OCI-LY3 (cell line): ENCODE measurements at regions not wholly inside any gene's neighbourhood (a gene's known extent, or its start where the extent isn't known, plus 50 kb on each side); places are given as distances from the start of the nearest gene placed in this dataset.

Source experiments
- H2AFZ ChIP-seq: fragments of 200-600, 300-600 bp; shearing (Covaris generic); 2 replicates; pipeline ENCODE4 v1.6.0; 2014; ENCODE audit warnings: antibody characterized with exemption, low read depth, low read length
- H3K27ac ChIP-seq: fragments of 200-600, 300-600 bp; sonication (generic); 2 replicates; pipeline ENCODE4 v1.5.1; 2014; ENCODE audit warnings: mild to moderate bottlenecking, low read length, moderate library complexity, mixed read lengths
- H3K27me3 ChIP-seq: fragments of 200-600, 300-600 bp; sonication (generic); 2 replicates; pipeline ENCODE4 v1.6.1; 2014; ENCODE audit warnings: low read depth, low read length, mixed read lengths
- H3K36me3 ChIP-seq: fragments of 200-600, 300-600 bp; sonication (generic); replicated peaks from 2 replicates; pipeline ENCODE3; 2014; ENCODE audit warnings: low read depth, low read length, mixed read lengths
- H3K4me1 ChIP-seq: fragments of 300-600, 200-600 bp; sonication (generic); 2 replicates; pipeline ENCODE4 v1.6.1; 2014; ENCODE audit warnings: low read length, mixed read lengths
- H3K4me2 ChIP-seq: fragments of 200-600, 300-600 bp; sonication (generic); 2 replicates; pipeline ENCODE4 v1.6.1; 2014; ENCODE audit warnings: low read length, mixed read lengths
- H3K4me3 ChIP-seq: fragments of 300-600, 200-600 bp; sonication (generic); 2 replicates; pipeline ENCODE4 v1.5.1; 2014; ENCODE audit warnings: antibody characterized with exemption, mild to moderate bottlenecking, low read length, moderate library complexity
- H3K79me2 ChIP-seq: fragments of 300-600, 200-600 bp; shearing (Covaris generic); 2 replicates; pipeline ENCODE4 v1.6.1; 2014; ENCODE audit warnings: mild to moderate bottlenecking, low read length, mixed read lengths
- H3K9ac ChIP-seq: fragments of 300-600, 200-600 bp; shearing (Covaris generic); 2 replicates; pipeline ENCODE4 v1.6.0; 2014; ENCODE audit warnings: mild to moderate bottlenecking, low read length, moderate library complexity
- H3K9me3 ChIP-seq: fragments of 200-600, 300-600 bp; shearing (Covaris generic); 2 replicates; pipeline ENCODE4 v1.6.1; 2014; ENCODE audit warnings: low read length, mixed read lengths; ENCODE audit not compliant: insufficient read depth
- H4K20me1 ChIP-seq: fragments of 200-600, 300-600 bp; sonication (generic); 2 replicates; pipeline ENCODE4 v1.6.1; 2016; ENCODE audit warnings: low read length, mixed read lengths; ENCODE audit not compliant: insufficient read depth
- EZH2phosphoT487 ChIP-seq: fragments of 200-600 bp; shearing (Covaris generic); IDR thresholded peaks from 2 replicates; pipeline ENCODE4 v1.6.1; 2018; ENCODE audit warnings: antibody characterized with exemption, mixed run types, low read depth
- TF ChIP-seq, protein P1 (sequence below): fragments of 200-600, 300-600 bp; sonication (generic); IDR thresholded peaks from 2 replicates; pipeline ENCODE4 v1.5.1; 2014; ENCODE audit warnings: antibody characterized with exemption, low read length, low read depth

DNA sequence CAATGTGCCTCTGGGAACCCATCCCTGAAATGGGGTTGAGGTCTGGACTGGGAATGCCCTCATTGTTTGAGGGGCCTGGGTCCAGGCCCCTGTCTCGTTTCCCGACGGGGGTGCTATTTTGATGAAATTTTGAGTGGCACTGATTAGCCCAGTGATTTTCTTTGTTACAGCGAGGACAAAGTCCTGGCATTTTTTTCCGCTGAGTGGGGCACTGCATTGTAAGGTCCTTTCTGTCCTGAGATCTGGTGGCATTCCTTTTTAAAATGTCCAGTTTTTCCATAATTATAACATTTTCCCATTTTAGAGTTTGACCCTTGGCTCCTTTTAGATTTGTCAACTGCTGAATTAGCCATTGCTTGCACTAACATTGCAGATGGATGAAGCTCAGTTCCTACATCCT is 69.7 kb upstream of the INCENP start:
- no peak overlapping the region for H2AFZ ChIP-seq
- H3K4me1 ChIP-seq = peaks cover 5% of the 10 kb centered on the region; the same call in 1 of the 2 replicates
- no peak for TF ChIP-seq EZH2phosphoT487
- TF ChIP-seq, protein P1, sequence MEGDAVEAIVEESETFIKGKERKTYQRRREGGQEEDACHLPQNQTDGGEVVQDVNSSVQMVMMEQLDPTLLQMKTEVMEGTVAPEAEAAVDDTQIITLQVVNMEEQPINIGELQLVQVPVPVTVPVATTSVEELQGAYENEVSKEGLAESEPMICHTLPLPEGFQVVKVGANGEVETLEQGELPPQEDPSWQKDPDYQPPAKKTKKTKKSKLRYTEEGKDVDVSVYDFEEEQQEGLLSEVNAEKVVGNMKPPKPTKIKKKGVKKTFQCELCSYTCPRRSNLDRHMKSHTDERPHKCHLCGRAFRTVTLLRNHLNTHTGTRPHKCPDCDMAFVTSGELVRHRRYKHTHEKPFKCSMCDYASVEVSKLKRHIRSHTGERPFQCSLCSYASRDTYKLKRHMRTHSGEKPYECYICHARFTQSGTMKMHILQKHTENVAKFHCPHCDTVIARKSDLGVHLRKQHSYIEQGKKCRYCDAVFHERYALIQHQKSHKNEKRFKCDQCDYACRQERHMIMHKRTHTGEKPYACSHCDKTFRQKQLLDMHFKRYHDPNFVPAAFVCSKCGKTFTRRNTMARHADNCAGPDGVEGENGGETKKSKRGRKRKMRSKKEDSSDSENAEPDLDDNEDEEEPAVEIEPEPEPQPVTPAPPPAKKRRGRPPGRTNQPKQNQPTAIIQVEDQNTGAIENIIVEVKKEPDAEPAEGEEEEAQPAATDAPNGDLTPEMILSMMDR = no peak
- no peak overlapping the region for H3K4me3 ChIP-seq
- no peak overlapping the region for H3K9ac ChIP-seq
- H3K79me2 ChIP-seq = no peaks in the 10 kb centered on the region
- H3K4me2 ChIP-seq = no peak overlapping the region
- H4K20me1 ChIP-seq = no peaks in the 10 kb centered on the region
- no peak overlapping the region for H3K27ac ChIP-seq
- H3K36me3 ChIP-seq = no peaks in the 10 kb centered on the region
- H3K9me3 ChIP-seq = no peaks in the 10 kb centered on the region
- H3K27me3 ChIP-seq = peaks cover 37% of the 10 kb centered on the region

DNA sequence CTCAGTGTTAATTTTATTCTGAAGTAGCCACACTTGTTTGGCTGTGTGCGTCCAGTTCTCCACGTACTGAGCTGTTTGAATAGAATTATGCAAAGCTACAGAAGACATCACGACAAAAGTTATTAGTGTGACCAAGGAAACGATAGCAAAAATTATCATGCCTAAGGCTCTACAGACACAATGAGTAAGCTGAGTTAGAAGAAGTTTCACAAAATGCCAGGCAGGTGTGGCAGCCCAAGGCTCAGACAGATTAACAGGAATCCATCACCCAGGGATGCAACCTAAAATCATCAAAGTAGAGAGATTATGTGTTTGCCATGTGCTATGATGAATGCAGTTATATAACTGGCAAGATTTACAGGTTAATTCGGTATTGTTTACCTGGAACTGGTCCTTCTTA is 73.1 kb upstream of the INCENP start:
- H3K9me3 ChIP-seq = no peaks in the 10 kb centered on the region
- no peaks in the 10 kb centered on the region for H4K20me1 ChIP-seq
- H2AFZ ChIP-seq = no peak overlapping the region
- peaks cover 4% of the 10 kb centered on the region; the same call in 1 of the 2 replicates for H3K4me1 ChIP-seq
- H3K36me3 ChIP-seq = no peaks in the 10 kb centered on the region
- no peaks in the 10 kb centered on the region for H3K79me2 ChIP-seq
- H3K4me2 ChIP-seq = no peak overlapping the region
- peaks cover 40% of the 10 kb centered on the region for H3K27me3 ChIP-seq
- H3K4me3 ChIP-seq = no peak overlapping the region
- TF ChIP-seq EZH2phosphoT487 = no peak
- TF ChIP-seq, protein P1 = no peak
- no peak overlapping the region for H3K27ac ChIP-seq
- H3K9ac ChIP-seq = no peak overlapping the region

DNA sequence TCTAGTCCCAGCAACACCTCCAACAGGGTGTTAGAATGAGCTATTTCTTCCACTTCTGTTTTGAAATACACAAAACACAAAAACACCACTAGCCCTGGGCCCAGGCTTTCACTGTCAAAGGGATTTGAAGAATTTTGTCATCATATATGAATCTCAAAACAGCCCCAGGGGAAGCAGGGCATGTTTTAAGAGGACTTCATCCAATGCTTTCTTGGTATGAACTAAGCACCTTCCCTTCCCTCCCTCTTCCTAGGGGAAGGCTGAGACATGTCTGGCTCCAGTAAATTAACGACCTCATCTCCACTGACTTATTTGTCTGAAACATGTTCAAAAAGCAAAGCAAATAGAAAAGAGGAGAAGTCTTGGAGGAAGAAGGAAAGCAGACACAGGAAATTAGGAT is 75.7 kb upstream of the INCENP start:
- TF ChIP-seq, protein P1 = no peak
- TF ChIP-seq EZH2phosphoT487 = no peak
- H3K4me2 ChIP-seq = no peak overlapping the region
- no peaks in the 10 kb centered on the region for H3K36me3 ChIP-seq
- no peaks in the 10 kb centered on the region for H3K9me3 ChIP-seq
- no peak overlapping the region for H3K27ac ChIP-seq
- H2AFZ ChIP-seq = no peak overlapping the region
- peaks cover 31% of the 10 kb centered on the region; the same call in 1 of the 2 replicates for H3K27me3 ChIP-seq
- no peak overlapping the region for H3K4me3 ChIP-seq
- H3K4me1 ChIP-seq = no peaks in the 10 kb centered on the region
- no peaks in the 10 kb centered on the region for H4K20me1 ChIP-seq
- no peak overlapping the region for H3K9ac ChIP-seq
- no peaks in the 10 kb centered on the region for H3K79me2 ChIP-seq

DNA sequence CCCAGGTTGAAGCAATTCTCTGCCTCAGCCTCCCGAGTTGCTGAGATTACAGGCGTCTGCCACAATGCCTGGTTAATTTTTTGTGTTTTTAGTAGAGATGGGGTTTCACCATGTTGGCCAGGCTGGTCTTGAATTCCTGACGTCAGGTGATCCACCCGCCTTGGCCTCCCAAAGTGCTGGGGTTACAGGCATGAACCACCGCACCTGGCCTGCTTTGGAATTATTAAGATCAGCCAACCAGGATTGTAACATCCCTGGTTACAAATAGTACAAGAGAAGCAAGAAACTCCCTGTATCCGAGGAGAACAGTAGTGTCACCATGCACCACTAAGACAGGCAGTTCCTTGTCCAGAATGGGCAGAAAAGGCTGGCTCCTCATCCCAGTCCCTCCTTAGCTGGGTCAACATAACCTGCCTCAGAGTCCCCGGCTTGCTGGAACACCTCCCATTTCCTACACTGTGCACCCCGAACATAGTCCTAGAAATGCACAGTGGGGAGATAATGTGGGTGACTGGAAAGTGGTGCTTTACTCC is 77.2 kb upstream of the INCENP start:
- H3K9ac ChIP-seq = no peak overlapping the region
- H3K4me3 ChIP-seq = no peak overlapping the region
- H4K20me1 ChIP-seq = no peaks in the 10 kb centered on the region
- H2AFZ ChIP-seq = no peak overlapping the region
- peaks cover 22% of the 10 kb centered on the region; the same call in 1 of the 2 replicates for H3K27me3 ChIP-seq
- H3K27ac ChIP-seq = no peak overlapping the region
- TF ChIP-seq, protein P1 = no peak
- no peak for TF ChIP-seq EZH2phosphoT487
- H3K4me1 ChIP-seq = peaks cover 8% of the 10 kb centered on the region
- no peaks in the 10 kb centered on the region for H3K9me3 ChIP-seq
- no peak overlapping the region for H3K4me2 ChIP-seq
- H3K79me2 ChIP-seq = no peaks in the 10 kb centered on the region
- no peaks in the 10 kb centered on the region for H3K36me3 ChIP-seq
